ENCODE measurements at regions not wholly inside any gene's neighbourhood (a gene's known extent, or its start where the extent isn't known, plus 50 kb on each side); places are given as distances from the start of the nearest gene placed in this dataset.

DNA sequence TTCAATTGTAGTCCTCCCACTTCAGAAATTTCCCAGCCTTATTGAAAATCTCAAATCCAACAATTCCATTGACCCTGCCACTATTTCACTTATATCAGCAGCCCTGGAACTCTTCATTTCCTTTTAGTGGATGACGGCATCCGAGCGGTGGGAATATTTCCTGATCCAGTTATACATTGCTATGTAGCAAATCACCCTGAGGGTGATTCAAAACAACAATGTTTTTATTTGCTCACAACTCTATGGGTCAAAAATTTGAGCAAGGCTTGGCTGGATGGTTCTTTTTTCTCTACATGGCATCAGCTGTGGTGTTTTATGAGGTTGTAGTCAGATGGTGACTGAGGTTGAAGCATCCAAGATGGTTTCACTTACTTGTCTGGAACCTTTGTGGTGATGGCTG is 70.5 kb downstream of the CHST2 start:
- no peak overlapping the region for H3K4me2 ChIP-seq (ENCODE audit: low read length, poor library complexity, severe bottlenecking)
- H3K79me1 ChIP-seq (replicated peaks; ENCODE audit: low read length, poor library complexity, severe bottlenecking), result no peaks in the 10 kb centered on the region
- no peak overlapping the region for H4K8ac ChIP-seq (ENCODE audit: low read length)
- DNase-seq, result no peak
- no peak overlapping the region for H3K27ac ChIP-seq (ENCODE audit: low read length, poor library complexity, severe bottlenecking)
- no peaks in the 10 kb centered on the region for H3K36me3 ChIP-seq (ENCODE audit: control insufficient read depth in 1 of 2, insufficient read depth in 2 of 2, low read depth in 1 of 2, low read length in 2 of 2)
- no peak overlapping the region for H2AK5ac ChIP-seq (ENCODE audit: low read length, severe bottlenecking)
- H3K9ac ChIP-seq (ENCODE audit: low read length), result no peak overlapping the region
- no peak overlapping the region for H3K23ac ChIP-seq (ENCODE audit: low read length in 2 of 2)
- H2BK12ac ChIP-seq (ENCODE audit: low read length in 2 of 2), result no peak overlapping the region
- no peak overlapping the region for H3K14ac ChIP-seq (ENCODE audit: low read length in 2 of 2)
- no peak overlapping the region for H3K4ac ChIP-seq (ENCODE audit: low read depth in 1 of 2, low read length in 2 of 2)
- H2BK5ac ChIP-seq (ENCODE audit: low read depth, low read length, poor library complexity, severe bottlenecking), result no peak overlapping the region
- no peak overlapping the region for H2BK15ac ChIP-seq (ENCODE audit: low read depth, poor library complexity, severe bottlenecking)
- H3K18ac ChIP-seq (ENCODE audit: low read depth in 1 of 2, low read length in 2 of 2), result no peak overlapping the region
- 98% methylated on average over 3 of the region's 3 CpGs for WGBS
- no peak overlapping the region for H2AFZ ChIP-seq (ENCODE audit: low read depth, low read length)
- H3K4me1 ChIP-seq (ENCODE audit: control insufficient read depth, insufficient read depth, low read depth, low read length), result no peaks in the 10 kb centered on the region
- no peak overlapping the region for H4K91ac ChIP-seq (ENCODE audit: low read length)
- H2BK120ac ChIP-seq (ENCODE audit: low read depth, low read length), result no peak overlapping the region
- H3K4me3 ChIP-seq (ENCODE audit: insufficient read depth in 1 of 2, low read depth in 1 of 2, low read length in 2 of 2), result no peak overlapping the region
- H3K27me3 ChIP-seq (ENCODE audit: control insufficient read depth in 1 of 2, insufficient read depth in 1 of 2, low read length in 2 of 2), result no peaks in the 10 kb centered on the region
- H3K9me3 ChIP-seq (ENCODE audit: control insufficient read depth, low read length), result no peaks in the 10 kb centered on the region

- Histone ChIP-seq H2BK15ac (ENCODE audit: low read depth, poor library complexity, severe bottlenecking) (no peak overlapping the region), H3K79me1 (replicated peaks; ENCODE audit: low read length, poor library complexity, severe bottlenecking) (no peaks in the 10 kb centered on the region), H3K4me3 (ENCODE audit: insufficient read depth in 1 of 2, low read depth in 1 of 2, low read length in 2 of 2) (no peak overlapping the region), H3K27me3 (ENCODE audit: control insufficient read depth in 1 of 2, insufficient read depth in 1 of 2, low read length in 2 of 2) (no peaks in the 10 kb centered on the region), H3K23ac (ENCODE audit: low read length in 2 of 2) (no peak overlapping the region), H2BK5ac (ENCODE audit: low read depth, low read length, poor library complexity, severe bottlenecking) (no peak overlapping the region), H3K9me3 (ENCODE audit: control insufficient read depth, low read length) (peaks cover 4% of the 10 kb centered on the region), H3K4me1 (ENCODE audit: control insufficient read depth, insufficient read depth, low read depth, low read length) (no peaks in the 10 kb centered on the region), H3K14ac (ENCODE audit: low read length in 2 of 2) (no peak overlapping the region), H3K18ac (ENCODE audit: low read depth in 1 of 2, low read length in 2 of 2) (no peak overlapping the region), H2BK12ac (ENCODE audit: low read length in 2 of 2) (no peak overlapping the region), H3K4ac (ENCODE audit: low read depth in 1 of 2, low read length in 2 of 2) (no peak overlapping the region), H3K27ac (ENCODE audit: low read length, poor library complexity, severe bottlenecking) (no peak overlapping the region), H3K4me2 (ENCODE audit: low read length, poor library complexity, severe bottlenecking) (no peak overlapping the region), H3K36me3 (ENCODE audit: control insufficient read depth in 1 of 2, insufficient read depth in 2 of 2, low read depth in 1 of 2, low read length in 2 of 2) (no peaks in the 10 kb centered on the region), H2BK120ac (ENCODE audit: low read depth, low read length) (no peak overlapping the region), H2AK5ac (ENCODE audit: low read length, severe bottlenecking) (no peak overlapping the region), H2AFZ (ENCODE audit: low read depth, low read length) (no peak overlapping the region), H3K9ac (ENCODE audit: low read length) (no peak overlapping the region), H4K91ac (ENCODE audit: low read length) (no peak overlapping the region), H4K8ac (ENCODE audit: low read length) (no peak overlapping the region)
- DNase-seq, result no peak
- 79% methylated on average over 1 of the region's 1 CpG for WGBS
Observed at GRCh38 chr3:143192193-143192592, 72.6 kb downstream of the CHST2 start.

DNA sequence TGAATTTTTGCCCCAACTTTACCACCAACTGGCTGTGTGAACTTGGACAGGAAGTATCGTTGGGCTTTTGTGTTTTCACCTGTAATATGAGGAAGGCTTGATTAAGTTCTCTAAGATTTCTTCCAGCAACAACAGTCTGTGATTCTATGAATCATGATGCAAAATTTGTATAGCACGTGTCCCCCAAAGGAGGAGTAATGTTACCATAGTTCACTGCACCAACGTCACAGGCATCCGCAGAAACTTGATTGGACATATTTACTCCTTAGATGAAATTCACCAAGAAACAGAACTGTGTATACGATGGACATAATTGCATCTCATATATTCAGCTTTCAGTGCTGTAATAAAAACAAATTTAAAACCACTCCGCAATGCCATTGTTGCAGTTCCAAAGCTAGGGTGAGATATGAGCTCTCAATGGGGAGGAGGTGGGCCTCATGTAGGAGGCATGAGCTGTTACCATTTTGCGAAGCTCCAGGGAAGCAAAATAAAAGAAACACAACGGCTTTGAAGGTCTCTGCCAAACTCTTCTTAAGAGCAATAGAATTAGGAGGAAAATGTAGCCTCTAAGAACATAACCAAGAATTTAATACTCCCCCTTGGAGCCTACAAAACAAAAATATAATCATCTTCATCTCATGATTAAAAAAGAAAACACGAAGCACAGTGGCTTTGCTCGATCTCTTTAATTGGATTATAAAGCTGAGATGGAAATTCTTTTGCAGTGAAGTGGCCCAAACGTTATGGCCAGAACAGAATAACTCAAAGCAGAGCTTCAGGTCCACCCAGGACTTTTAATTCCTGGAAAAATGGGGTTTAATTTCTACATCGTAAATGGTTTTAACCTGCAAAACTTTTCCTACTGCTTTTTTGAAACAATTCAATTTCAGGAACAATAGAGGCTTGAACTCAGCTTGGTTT is 80.7 kb downstream of the CHST2 start:
- Histone ChIP-seq H2AK5ac (ENCODE audit: low read length, severe bottlenecking) (no peak overlapping the region), H3K27ac (ENCODE audit: low read length, poor library complexity, severe bottlenecking) (no peak overlapping the region), H3K18ac (ENCODE audit: low read depth in 1 of 2, low read length in 2 of 2) (no peak overlapping the region), H3K4ac (ENCODE audit: low read depth in 1 of 2, low read length in 2 of 2) (no peak overlapping the region), H3K27me3 (ENCODE audit: control insufficient read depth in 1 of 2, insufficient read depth in 1 of 2, low read length in 2 of 2) (no peaks in the 10 kb centered on the region), H4K8ac (ENCODE audit: low read length) (no peak overlapping the region), H3K79me1 (replicated peaks; ENCODE audit: low read length, poor library complexity, severe bottlenecking) (no peaks in the 10 kb centered on the region), H3K9ac (ENCODE audit: low read length) (peak overlapping the region; percentile 51), H2BK5ac (ENCODE audit: low read depth, low read length, poor library complexity, severe bottlenecking) (no peak overlapping the region), H3K36me3 (ENCODE audit: control insufficient read depth in 1 of 2, insufficient read depth in 2 of 2, low read depth in 1 of 2, low read length in 2 of 2) (no peaks in the 10 kb centered on the region), H3K4me2 (ENCODE audit: low read length, poor library complexity, severe bottlenecking) (no peak overlapping the region), H3K4me1 (ENCODE audit: control insufficient read depth, insufficient read depth, low read depth, low read length) (no peaks in the 10 kb centered on the region), H2BK15ac (ENCODE audit: low read depth, poor library complexity, severe bottlenecking) (no peak overlapping the region), H3K4me3 (ENCODE audit: insufficient read depth in 1 of 2, low read depth in 1 of 2, low read length in 2 of 2) (peak overlapping the region in 1 of 2 experiments; percentile 33), H4K91ac (ENCODE audit: low read length) (no peak overlapping the region), H2AFZ (ENCODE audit: low read depth, low read length) (no peak overlapping the region), H2BK120ac (ENCODE audit: low read depth, low read length) (no peak overlapping the region), H3K9me3 (ENCODE audit: control insufficient read depth, low read length) (peaks cover 7% of the 10 kb centered on the region), H3K14ac (ENCODE audit: low read length in 2 of 2) (no peak overlapping the region), H2BK12ac (ENCODE audit: low read length in 2 of 2) (no peak overlapping the region), H3K23ac (ENCODE audit: low read length in 2 of 2) (no peak overlapping the region)
- WGBS, result 88% methylated on average over 11 of the region's 12 CpGs
- no peak for DNase-seq

DNA sequence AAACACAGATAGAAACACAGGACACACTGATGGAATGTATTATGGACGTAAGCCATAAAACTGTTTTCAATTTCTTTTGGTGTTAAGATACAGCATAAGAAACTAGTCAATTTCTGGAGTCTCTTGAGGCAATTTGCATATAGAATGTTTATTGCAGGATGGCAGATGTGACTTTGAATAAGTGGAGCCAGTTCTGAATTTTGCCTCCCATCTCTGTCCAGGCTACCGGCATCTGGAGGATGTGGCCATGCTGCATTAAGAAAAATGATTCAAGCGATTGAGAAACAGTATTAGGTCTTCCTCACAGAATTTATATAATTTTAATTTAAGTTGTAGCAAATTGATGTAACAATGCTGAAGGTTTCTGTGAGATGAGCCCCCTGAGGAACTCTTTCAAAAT is 81.5 kb downstream of the CHST2 start:
- no peak overlapping the region for H2BK120ac ChIP-seq (ENCODE audit: low read depth, low read length)
- H3K9me3 ChIP-seq (ENCODE audit: control insufficient read depth, low read length), result peaks cover 7% of the 10 kb centered on the region
- H3K4ac ChIP-seq (ENCODE audit: low read depth in 1 of 2, low read length in 2 of 2), result no peak overlapping the region
- H2BK12ac ChIP-seq (ENCODE audit: low read length in 2 of 2), result no peak overlapping the region
- no peak overlapping the region for H4K8ac ChIP-seq (ENCODE audit: low read length)
- no peak overlapping the region for H3K14ac ChIP-seq (ENCODE audit: low read length in 2 of 2)
- H3K23ac ChIP-seq (ENCODE audit: low read length in 2 of 2), result no peak overlapping the region
- WGBS, result 100% methylated on average over 2 of the region's 3 CpGs
- H2AFZ ChIP-seq (ENCODE audit: low read depth, low read length), result no peak overlapping the region
- no peak overlapping the region for H3K4me3 ChIP-seq (ENCODE audit: insufficient read depth in 1 of 2, low read depth in 1 of 2, low read length in 2 of 2)
- no peaks in the 10 kb centered on the region for H3K36me3 ChIP-seq (ENCODE audit: control insufficient read depth in 1 of 2, insufficient read depth in 2 of 2, low read depth in 1 of 2, low read length in 2 of 2)
- H3K27me3 ChIP-seq (ENCODE audit: control insufficient read depth in 1 of 2, insufficient read depth in 1 of 2, low read length in 2 of 2), result no peaks in the 10 kb centered on the region
- no peak overlapping the region for H2BK15ac ChIP-seq (ENCODE audit: low read depth, poor library complexity, severe bottlenecking)
- H3K79me1 ChIP-seq (replicated peaks; ENCODE audit: low read length, poor library complexity, severe bottlenecking), result no peaks in the 10 kb centered on the region
- H4K91ac ChIP-seq (ENCODE audit: low read length), result no peak overlapping the region
- no peak for DNase-seq
- H3K9ac ChIP-seq (ENCODE audit: low read length), result peak overlapping the region; percentile 51
- no peak overlapping the region for H3K27ac ChIP-seq (ENCODE audit: low read length, poor library complexity, severe bottlenecking)
- peaks cover under 1% of the 10 kb centered on the region for H3K4me1 ChIP-seq (ENCODE audit: control insufficient read depth, insufficient read depth, low read depth, low read length)
- H2AK5ac ChIP-seq (ENCODE audit: low read length, severe bottlenecking), result no peak overlapping the region
- no peak overlapping the region for H2BK5ac ChIP-seq (ENCODE audit: low read depth, low read length, poor library complexity, severe bottlenecking)
- H3K4me2 ChIP-seq (ENCODE audit: low read length, poor library complexity, severe bottlenecking), result no peak overlapping the region
- H3K18ac ChIP-seq (ENCODE audit: low read depth in 1 of 2, low read length in 2 of 2), result no peak overlapping the region
